ENCODE measurements at regions not wholly inside any gene's neighbourhood (a gene's known extent, or its start where the extent isn't known, plus 50 kb on each side); places are given as distances from the start of the nearest gene placed in this dataset.

GRCh38 chr2:186927867-186928191 lies 78.9 kb upstream of the ZSWIM2 start:
- no peak for TF ChIP-seq ZNF274 (IDR thresholded peaks at IDR 0.05; ENCODE audit: low read depth, low read length)
- no peak for TF ChIP-seq YY1 (IDR thresholded peaks at IDR 0.05; ENCODE audit: insufficient read depth, insufficient read length)

Measured in NT2/D1 (cell line).